Caco-2 (cell line): ENCODE measurements at regions not wholly inside any gene's neighbourhood (a gene's known extent, or its start where the extent isn't known, plus 50 kb on each side); places are given as distances from the start of the nearest gene placed in this dataset.

Source experiments
- BruUV-seq: library from RNA; stranded (reverse); fragments of 400-500 nt; replicated peaks from 2 replicates; lab custom pipeline; 2021; lab: Mats Ljungman, UMichigan
- CTCF ChIA-PET: fragments of 300-600 bp; sonication (Branson Sonifier 250); formaldehyde crosslinking; loops from one replicate; lab custom pipeline; 2022; ENCODE audit warnings: antibody characterized with exemption; lab: Charles Lee
- POLR2A ChIA-PET: fragments of 300-600 bp; sonication (Branson Sonifier 250); formaldehyde crosslinking; loops from one replicate; lab custom pipeline; 2022; ENCODE audit warnings: antibody characterized with exemption; lab: Charles Lee
- DNase-seq, 2 experiments: peaks; one replicate each; pipeline versions ENCODE4 v3.0.0 to v3.0.0-alpha.2; 2020 to 2022
- H3K27me3 ChIP-seq: replicated peaks from 2 replicates; pipeline ENCODE4 v1.6.0; 2011; ENCODE audit warnings: low read length; ENCODE audit not compliant: control insufficient read depth, insufficient read depth
- H3K36me3 ChIP-seq: 2 replicates; pipeline ENCODE4 v1.5.1; 2011; ENCODE audit warnings: low read length; ENCODE audit not compliant: control insufficient read depth, insufficient read depth
- H3K4me1 ChIP-seq: fragments of 250-450 bp; sonication (Bioruptor Pico); 2 replicates; pipeline ENCODE4 v1.5.1; 2020; ENCODE audit warnings: mild to moderate bottlenecking
- H3K4me3 ChIP-seq: 2 replicates; pipeline ENCODE4 v1.5.1; 2011; ENCODE audit warnings: low read depth, mild to moderate bottlenecking, control low read depth, low read length
- H3K9me3 ChIP-seq: fragments of 250-450 bp; sonication (Bioruptor Pico); 2 replicates; pipeline ENCODE4 v1.5.1; 2020; ENCODE audit warnings: mild to moderate bottlenecking, moderate library complexity
- H3K27ac Mint-ChIP-seq: one replicate; pipeline ENCODE4 v1.8.0; 2022; ENCODE audit warnings: mixed read lengths; ENCODE audit not compliant: unreplicated experiment
- H3K27me3 Mint-ChIP-seq: one replicate; pipeline ENCODE4 v1.8.0; 2022; ENCODE audit warnings: mixed read lengths; ENCODE audit not compliant: insufficient read depth, unreplicated experiment
- H3K36me3 Mint-ChIP-seq: one replicate; pipeline ENCODE4 v1.8.0; 2022; ENCODE audit warnings: mild to moderate bottlenecking, mixed read lengths; ENCODE audit not compliant: insufficient read depth, unreplicated experiment
- H3K4me1 Mint-ChIP-seq: one replicate; pipeline ENCODE4 v1.8.0; 2022; ENCODE audit warnings: low read depth, mixed read lengths; ENCODE audit not compliant: unreplicated experiment
- H3K4me3 Mint-ChIP-seq: one replicate; pipeline ENCODE4 v1.8.0; 2022; ENCODE audit warnings: mild to moderate bottlenecking, moderate library complexity, mixed read lengths; ENCODE audit not compliant: unreplicated experiment
- H3K9me3 Mint-ChIP-seq: one replicate; pipeline ENCODE4 v1.8.0; 2022; ENCODE audit warnings: mixed read lengths; ENCODE audit not compliant: unreplicated experiment
- CTCF ChIP-seq, 2 experiments: fragments of 200-600 bp in 1 of 2; IDR thresholded peaks; 1 replicate in 1 of 2; 2 replicates in 1 of 2; pipeline versions ENCODE4 v1.5.1 to v1.8.0; 2011 to 2022; ENCODE audit warnings: antibody characterized with exemption in 1 of 2, control low read depth in 1 of 2, inconsistent platforms in 1 of 2, low read depth in 1 of 2, low read length in 1 of 2, mild to moderate bottlenecking in 1 of 2, moderate library complexity in 1 of 2; ENCODE audit not compliant: insufficient read depth in 1 of 2, severe bottlenecking in 1 of 2, unreplicated experiment in 1 of 2
- intact Hi-C: fragments of 100-400 bp; cut with micrococcal nuclease; formaldehyde crosslinking; loops from one replicate; pipeline ENCODE4 v1.10.0; 2022; ENCODE audit not compliant: unreplicated experiment

GRCh38 chr5:14059810-14060209 lies 83.3 kb upstream of the TRIO start:
- H3K27me3 ChIP-seq: no peaks in the 10 kb centered on the region
- H3K4me3 ChIP-seq: no peak overlapping the region
- intact Hi-C loops: no loop called here
- DNase-seq: no peak
- H3K9me3 ChIP-seq: 0 out of 2 replicates have a peak, but pooled peaks cover 3% of the 10 kb centered on the region
- Mint-ChIP-seq H3K27me3 (no peaks in the 10 kb centered on the region), H3K36me3 (no peaks in the 10 kb centered on the region), H3K4me1 (no peaks in the 10 kb centered on the region), H3K4me3 (no peak overlapping the region), H3K9me3 (peaks cover 11% of the 10 kb centered on the region), H3K27ac (no peak overlapping the region)
- ChIA-PET CTCF (interaction anchor here (0.6 kb wide), 1 partner anchor 305 kb away, joined by 3 read pairs; no protein-coding TSS in a partner anchor), POLR2A (no interaction called here)
- BruUV-seq: no TSS peak
- no peak for TF ChIP-seq CTCF (IDR thresholded peaks at IDR 0.05; ENCODE audit: insufficient read depth in 1 of 2, low read depth in 1 of 2, low read length in 1 of 2, severe bottlenecking in 1 of 2, unreplicated experiment in 1 of 2)
- H3K36me3 ChIP-seq: no peaks in the 10 kb centered on the region
- H3K4me1 ChIP-seq: no peaks in the 10 kb centered on the region

- Mint-ChIP-seq H3K9me3 (peaks cover 11% of the 10 kb centered on the region), H3K27ac (no peak overlapping the region), H3K27me3 (no peaks in the 10 kb centered on the region), H3K4me1 (no peaks in the 10 kb centered on the region), H3K4me3 (no peak overlapping the region), H3K36me3 (no peaks in the 10 kb centered on the region)
- DNase-seq: no peak
- no peaks in the 10 kb centered on the region for H3K36me3 ChIP-seq
- CTCF ChIA-PET: no interaction called here
- H3K4me3 ChIP-seq: no peak overlapping the region
- intact Hi-C loops: no loop called here
- H3K4me1 ChIP-seq: no peaks in the 10 kb centered on the region
- no peaks in the 10 kb centered on the region for H3K27me3 ChIP-seq
- 0 out of 2 replicates have a peak, but pooled peaks cover 3% of the 10 kb centered on the region for H3K9me3 ChIP-seq
- no TSS peak for BruUV-seq
- POLR2A ChIA-PET: no interaction called here
- no peak for TF ChIP-seq CTCF (IDR thresholded peaks at IDR 0.05; ENCODE audit: insufficient read depth in 1 of 2, low read depth in 1 of 2, low read length in 1 of 2, severe bottlenecking in 1 of 2, unreplicated experiment in 1 of 2)
Measured at GRCh38 chr5:14057289-14057688, 85.9 kb upstream of the TRIO start.

DNA sequence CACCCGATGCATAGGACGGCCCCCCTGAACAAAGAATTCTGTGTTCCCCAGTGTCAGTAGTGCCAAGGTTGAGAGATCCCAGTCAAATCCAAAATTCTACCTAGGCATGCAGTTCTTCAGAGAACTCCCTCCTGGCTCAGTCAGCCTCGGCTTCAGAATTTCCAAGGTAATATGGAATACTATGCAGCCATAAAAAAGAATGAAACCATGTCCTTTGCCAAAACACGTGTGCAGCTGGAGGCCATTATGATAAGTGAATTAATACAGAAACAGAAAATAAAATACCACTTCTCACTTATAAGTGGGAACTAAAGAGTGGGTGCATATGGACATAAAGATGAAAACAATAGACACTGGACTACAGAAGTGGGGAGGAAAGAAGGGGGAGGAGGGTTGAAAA lies 87.1 kb upstream of the TRIO start:
- CTCF ChIA-PET: no interaction called here
- no peak for DNase-seq

More for the DNA sequence above, 87.1 kb upstream of the TRIO start:
- no peaks in the 10 kb centered on the region for H3K27me3 Mint-ChIP-seq
- no peak overlapping the region for H3K4me3 Mint-ChIP-seq
- Histone ChIP-seq H3K4me3 (no peak overlapping the region), H3K4me1 (no peaks in the 10 kb centered on the region), H3K9me3 (0 out of 2 replicates have a peak, but pooled peaks cover 3% of the 10 kb centered on the region), H3K36me3 (no peaks in the 10 kb centered on the region), H3K27me3 (no peaks in the 10 kb centered on the region)
- H3K9me3 Mint-ChIP-seq: peaks cover 11% of the 10 kb centered on the region
- BruUV-seq: no TSS peak
- H3K36me3 Mint-ChIP-seq: no peaks in the 10 kb centered on the region
- H3K27ac Mint-ChIP-seq: no peak overlapping the region
- intact Hi-C loops: no loop called here
- POLR2A ChIA-PET: no interaction called here
- no peak for TF ChIP-seq CTCF (IDR thresholded peaks at IDR 0.05; ENCODE audit: insufficient read depth in 1 of 2, low read depth in 1 of 2, low read length in 1 of 2, severe bottlenecking in 1 of 2, unreplicated experiment in 1 of 2)
- H3K4me1 Mint-ChIP-seq: no peaks in the 10 kb centered on the region
